ENCODE measurements at regions not wholly inside any gene's neighbourhood (a gene's known extent, or its start where the extent isn't known, plus 50 kb on each side); places are given as distances from the start of the nearest gene placed in this dataset.
"Not testable (repeated sequence)": the region's sequence is repeated elsewhere in the genome, so short reads cannot be mapped to it uniquely, and the experiment has no call there.

DNA sequence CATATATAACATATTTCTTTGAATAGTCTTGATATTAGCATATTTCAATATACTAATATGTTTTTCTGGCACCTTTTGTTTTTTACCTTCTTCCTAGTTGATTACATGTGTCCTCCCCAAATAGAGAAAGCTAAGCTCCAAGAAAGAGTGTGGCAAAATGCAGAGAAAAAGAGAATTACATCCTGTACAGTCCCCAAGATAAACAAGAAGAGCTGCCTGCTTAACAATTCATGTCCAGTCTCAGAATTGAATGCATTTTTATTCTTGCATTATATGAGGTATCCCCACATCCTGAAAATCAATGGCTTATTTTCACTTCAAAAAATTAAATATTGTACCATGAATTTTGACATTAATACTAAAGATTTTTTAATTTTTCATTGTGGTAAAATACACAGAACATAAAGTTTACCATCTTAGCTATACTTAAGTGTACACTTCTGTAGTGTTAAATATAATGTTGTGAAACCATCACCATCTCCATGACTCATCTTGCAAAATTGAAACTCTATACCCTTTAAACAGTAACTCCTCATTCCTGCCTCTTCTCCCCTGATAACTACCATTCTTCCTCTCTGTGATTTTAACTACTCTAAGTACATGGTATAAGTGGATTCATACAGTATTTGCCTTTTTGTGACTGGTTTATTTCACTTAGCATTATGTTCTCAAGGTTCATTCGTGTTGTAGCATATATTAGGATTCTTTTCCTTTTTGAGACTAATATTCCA, 490.3 kb downstream of the COL12A1 start:
- peak; percentile 44 for DNase-seq (ENCODE audit: low read depth)

GRCh38 chr6:74713941-74714340, 491.9 kb downstream of the COL12A1 start:
- DNase-seq (ENCODE audit: low read depth) = no peak

DNA sequence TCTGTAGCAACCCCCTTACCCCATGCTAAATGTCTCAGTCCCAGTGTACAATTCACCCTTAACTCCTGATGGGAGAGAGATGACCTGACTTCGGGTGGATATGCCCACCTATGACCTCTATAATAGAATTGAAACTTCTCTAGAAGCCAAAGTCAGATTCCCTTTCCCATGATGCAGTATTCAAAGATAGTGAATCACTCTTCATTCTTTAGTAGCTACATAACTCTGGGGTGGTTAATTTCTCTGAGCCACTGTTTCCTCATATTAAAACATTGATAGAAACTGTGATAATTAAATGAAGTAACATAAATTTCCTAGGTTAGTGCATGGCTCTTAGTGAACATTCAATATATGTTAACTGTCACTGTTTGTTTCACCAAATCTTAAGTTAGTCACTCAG, 500.4 kb downstream of the COL12A1 start:
- no peak for DNase-seq (ENCODE audit: low read depth)

GRCh38 chr6:74704540-74704939, 501.3 kb downstream of the COL12A1 start:
- not testable (repeated sequence) for DNase-seq (ENCODE audit: low read depth)

DNA sequence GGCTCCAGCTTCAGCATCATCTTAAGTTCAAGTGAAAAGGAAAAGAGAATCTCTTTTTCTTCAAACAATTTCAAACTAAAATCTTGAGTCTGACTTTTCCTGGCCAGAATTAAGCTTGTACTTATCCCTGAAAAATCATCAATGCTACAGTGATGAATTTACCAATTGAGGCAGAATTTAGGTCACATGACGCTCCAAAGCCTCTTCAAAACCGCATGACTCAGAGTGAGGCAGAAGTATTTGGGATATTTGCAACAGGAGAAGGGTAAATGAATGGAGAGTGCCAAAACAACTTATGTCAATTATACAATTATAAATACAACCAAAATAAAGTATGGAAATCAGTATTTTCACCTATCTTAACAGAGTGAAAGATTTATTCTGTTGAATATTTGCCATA, 515.5 kb downstream of the COL12A1 start:
- no peak for DNase-seq (ENCODE audit: low read depth)

GRCh38 chr6:74689601-74690000, 516.3 kb downstream of the COL12A1 start:
- no peak for DNase-seq (ENCODE audit: low read depth)

DNA sequence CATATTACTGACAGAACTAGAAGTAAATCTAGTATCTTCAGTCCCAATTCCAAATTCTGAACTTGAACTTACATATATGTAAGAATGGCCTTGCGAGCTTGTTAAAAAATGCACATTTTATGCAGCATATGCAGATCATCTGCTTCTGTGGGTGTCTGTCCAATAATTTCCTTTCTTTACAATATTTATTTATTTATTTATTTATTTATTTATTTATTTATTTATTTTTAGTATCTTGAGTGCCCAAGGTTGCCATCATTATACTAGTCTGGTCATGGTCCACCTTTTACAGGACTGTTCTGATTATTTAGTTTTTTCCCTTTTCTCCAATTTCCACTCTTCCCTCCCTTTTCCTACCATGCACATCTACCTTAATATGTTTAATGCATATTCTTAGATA, 528.4 kb downstream of the COL12A1 start:
- DNase-seq (ENCODE audit: low read depth) = no peak

GRCh38 chr6:74676906-74677305, 528.9 kb downstream of the COL12A1 start:
- no peak for DNase-seq (ENCODE audit: low read depth)

DNA sequence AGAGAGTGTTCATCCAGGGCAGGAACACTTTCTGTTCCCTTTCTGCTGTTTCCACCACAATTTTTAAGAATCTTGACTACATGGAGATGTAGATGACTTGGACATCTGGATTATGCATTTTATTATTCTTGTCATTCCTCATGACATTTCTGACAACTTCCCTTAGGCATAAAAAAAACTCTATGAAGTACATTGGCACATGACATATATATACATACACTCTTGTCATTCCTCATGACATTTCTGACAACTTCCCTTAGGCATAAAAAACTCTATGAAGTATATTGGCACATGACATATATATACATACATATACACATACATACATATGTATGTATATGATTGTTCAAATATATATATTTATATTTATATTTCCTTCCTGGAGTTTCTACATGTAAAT, 531.5 kb downstream of the COL12A1 start:
- no peak for DNase-seq (ENCODE audit: low read depth)

DNA sequence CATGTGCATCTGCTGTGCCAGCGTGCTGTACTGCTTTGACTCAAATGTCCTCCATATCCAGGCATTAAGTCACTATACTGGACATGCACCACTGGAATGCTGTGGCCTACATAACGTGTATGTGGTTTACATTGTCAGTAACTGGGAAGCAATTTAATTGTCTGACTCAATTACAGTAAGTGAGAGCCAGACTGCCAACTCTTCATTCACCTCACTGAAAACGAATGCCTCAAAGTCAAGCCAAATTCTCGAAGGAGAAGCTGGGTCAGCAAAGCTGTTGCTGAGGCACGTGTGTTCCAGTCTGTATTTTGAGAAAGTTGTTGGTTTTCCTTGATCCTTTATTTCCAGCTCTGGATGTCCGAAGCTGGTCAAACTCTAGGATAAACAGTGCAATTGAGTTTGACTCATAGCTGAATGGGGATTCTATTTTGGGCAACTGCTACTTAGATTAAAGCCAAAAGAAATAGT, 534.3 kb downstream of the COL12A1 start:
- peak; percentile 88 for DNase-seq (ENCODE audit: low read depth)

DNA sequence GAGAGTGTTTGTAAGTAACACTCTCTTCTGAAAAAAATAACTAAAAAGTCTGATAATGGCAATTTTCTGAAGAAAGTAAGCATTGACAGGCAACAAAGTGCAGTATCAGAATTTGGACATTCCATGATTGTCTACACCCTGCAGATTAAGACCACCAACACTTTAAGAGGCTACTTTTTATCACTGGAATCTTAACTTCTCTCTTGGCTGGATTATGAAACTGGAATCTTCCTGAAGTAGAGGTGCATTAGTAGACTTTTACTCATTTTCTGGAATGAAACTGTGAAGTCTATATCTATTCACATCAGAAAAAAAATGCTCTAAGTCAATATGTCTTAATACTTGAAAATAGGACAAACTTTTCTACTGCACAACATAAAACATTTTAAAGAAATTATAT, 547.5 kb downstream of the COL12A1 start:
- no peak for DNase-seq (ENCODE audit: low read depth)

- DNase-seq (ENCODE audit: low read depth) = no peak
Observed at GRCh38 chr6:74657931-74658330, 547.9 kb downstream of the COL12A1 start.

DNA sequence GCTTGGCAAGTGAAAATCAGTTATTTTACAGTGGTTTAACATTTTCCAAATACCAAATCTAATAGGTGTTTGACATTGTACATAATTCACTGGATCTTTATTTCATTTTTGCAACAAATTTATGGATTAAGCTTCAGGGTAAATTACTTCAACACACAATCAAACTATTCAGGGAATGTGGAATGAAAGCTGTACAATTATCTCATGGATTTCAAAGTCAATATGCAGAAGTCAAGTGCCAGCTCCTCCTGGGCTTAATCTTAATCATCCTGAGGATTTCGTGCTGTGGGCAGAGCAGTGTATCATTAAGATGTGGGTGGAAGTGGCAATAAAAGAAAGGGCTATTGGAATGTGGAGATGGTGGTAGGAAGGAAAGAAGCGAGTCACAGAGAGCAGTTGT, 548.8 kb downstream of the COL12A1 start:
- no peak for DNase-seq (ENCODE audit: low read depth)

DNA sequence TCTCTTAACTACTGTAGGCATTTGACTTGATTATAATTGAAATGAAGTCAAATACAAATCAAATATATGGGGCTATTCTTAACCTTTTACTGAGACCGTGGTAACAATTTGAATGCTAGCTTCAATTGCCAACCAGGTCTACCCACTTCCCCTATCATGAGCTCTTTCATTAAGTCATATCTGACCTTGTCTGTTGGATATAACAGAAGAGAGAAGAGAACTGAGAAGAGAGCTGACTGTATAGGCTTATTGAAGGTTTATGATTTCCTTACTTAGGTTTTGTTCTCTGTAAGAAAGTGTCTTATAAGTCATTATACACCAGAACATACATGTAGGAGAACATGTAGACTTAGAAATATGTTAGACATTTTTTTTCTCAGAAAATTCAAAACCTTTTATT, 549.4 kb downstream of the COL12A1 start:
- DNase-seq (ENCODE audit: low read depth) = no peak

DNA sequence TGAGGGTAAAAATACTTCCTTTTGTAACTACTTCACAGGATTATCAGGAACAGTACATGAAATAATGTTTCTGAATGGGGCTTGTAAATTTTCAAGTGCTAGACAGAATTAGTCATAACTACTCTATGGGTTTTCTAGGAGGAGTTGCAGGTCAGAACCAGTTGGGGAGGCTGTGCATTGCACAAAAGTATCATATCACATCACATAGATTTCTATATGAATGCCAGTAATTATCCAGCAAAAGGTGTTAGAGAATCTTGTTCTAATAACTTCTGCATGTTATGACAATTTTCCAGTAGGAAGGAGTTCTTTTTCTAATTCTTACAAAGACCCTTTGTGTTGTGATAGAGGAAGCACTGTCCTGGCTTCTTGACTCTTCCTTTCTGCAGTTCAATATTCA, 551.6 kb downstream of the COL12A1 start:
- DNase-seq (ENCODE audit: low read depth) = no peak

DNA sequence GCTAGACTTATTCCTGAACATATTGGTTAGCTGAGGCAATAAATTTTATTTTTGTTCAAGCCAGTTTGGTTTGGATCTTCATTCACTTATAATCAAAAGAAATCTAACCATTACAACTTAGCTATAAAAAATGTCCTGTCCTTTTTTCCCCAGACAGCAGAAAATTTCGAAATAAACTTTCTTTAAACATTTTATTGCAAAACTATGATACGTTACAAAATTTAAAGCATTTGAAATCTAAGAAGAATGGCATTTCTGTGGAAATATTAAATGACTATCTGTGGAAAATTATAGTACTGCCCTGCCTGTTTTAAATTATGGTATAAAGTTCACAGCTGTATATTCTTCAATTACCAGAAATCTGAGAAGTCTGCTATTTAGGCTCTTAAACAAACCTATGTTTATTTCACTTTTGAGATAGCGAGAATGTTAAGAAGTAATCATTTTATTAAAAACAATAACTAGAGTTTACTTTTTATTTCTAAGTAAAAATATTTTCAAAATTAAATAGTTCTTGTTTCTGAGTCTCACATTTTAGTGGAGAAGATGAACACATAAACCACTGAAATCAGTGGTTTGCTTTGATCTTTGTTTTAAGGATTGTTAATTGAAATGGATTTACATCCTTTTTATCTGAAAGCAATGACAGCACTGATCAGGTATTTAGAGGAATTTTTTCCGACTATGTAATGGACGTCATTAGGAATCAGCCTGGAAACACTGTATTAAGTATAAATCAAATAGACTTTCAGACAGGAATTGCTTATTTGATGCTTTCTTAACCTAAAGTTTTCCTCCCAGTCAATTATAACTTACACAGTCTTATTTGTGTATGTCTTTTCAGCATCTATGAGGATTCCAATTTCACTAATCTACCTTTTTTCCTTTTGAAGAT, 553.7 kb downstream of the COL12A1 start:
- no peak for DNase-seq (ENCODE audit: low read depth)

DNA sequence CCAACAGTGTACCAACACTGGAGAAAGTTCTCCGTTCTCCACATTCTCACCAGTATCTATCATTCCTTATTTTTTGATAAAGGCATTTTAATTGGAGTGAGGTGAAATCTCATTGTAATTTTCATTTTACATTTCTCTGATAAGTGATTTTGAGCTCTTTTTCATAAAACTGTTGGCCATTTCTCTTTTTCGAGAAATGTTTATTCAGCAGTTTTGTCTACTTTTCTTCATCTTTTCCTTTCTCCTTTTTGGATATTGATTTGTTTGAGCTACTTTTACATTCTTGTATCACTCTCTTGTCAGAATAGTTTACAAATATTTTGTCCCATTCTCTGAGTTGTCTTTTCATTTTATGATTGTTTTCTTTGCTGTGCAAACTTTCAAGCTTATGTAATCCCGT, 555.2 kb downstream of the COL12A1 start:
- no peak for DNase-seq (ENCODE audit: low read depth)

DNA sequence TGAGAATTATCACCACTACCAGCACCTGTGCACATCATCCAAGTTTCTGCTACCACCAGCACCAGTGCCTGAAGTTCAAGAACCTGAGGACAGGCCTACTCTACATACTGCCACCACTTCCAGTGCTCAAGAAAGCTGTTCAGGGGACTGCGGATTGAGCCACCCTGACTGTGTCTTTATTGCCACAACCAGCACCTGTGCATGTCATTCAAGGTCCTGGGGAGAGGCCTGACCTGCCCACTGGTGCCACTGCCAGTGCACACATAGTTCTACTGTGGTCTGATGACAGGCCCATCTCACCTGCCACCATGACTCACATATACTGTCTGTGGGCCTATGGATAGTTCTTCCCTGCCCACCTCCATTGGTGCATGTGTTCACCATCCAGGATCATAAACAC, 559.4 kb downstream of the COL12A1 start:
- no peak for DNase-seq (ENCODE audit: low read depth)

DNA sequence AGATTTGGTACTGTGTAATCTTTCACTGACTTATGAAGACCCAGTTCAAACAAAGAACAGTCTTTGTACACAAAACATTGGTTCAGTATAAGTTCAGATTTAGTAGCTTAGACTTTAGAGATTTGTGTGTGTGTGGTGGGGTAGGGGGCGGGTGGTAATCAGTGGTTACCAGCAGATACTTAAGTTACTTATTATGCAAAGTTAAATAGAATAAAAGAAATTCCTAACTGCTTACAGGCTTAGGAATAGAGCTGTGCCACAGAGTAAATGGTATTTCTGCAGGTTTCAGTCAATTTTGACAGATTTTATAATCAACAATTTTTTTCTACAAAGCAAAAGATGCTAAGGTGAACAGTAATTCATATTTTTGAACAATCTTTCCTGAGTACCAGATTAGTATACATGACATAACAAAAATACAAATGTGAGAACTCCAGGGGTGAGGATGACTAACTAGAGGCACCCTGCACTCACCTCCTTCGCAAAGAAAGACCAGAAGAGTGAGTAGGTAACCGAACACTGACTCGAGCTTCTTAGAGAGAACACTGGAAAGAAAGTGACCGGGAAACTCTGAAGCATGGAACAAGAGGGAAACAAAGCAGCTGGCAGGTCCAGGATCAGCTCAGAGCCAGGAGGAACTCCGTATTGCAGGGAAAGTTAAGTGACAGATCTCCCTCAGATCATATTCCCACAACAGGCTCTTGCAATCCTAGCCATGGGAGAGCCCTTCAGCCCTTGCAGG, 560.6 kb downstream of the COL12A1 start:
- DNase-seq (ENCODE audit: low read depth) = no peak

DNA sequence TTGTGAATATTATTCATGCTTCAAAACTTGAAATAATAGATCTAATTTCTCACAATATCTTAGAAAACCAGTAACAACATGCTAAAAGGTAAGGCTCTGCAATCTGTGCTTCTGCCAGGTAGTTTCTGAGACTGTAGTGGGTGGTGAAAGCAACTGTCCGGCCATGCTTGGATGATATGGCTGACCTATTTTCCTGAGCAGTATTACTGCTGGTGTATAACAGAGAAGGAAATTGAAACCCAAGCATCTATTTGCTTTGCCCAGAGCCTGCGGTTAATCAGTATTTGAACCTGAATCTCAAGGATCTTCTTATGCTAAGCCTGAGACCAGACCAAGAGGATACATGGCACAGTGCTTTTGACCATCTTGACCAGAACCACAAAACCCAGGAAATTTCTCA, 563.8 kb downstream of the COL12A1 start:
- no peak for DNase-seq (ENCODE audit: low read depth)

DNA sequence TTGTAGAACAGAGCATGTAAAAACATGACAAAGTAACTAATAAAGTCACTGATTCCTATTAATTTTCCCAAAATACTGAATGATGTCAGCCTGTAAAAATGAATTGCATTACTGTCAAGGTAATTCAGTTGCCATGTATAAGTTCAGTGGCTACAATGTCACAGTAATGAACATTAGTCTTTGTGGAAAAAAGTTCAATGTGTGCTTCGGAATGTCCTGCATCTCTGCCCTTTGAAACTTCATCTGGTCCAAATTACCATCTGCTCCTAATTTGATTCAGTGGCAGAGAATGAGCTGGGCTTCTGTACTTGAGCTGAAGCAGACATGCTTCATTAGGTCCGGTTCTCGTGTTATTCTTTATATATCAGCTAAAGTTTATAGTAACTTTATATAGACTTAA, 567.4 kb downstream of the COL12A1 start:
- DNase-seq (ENCODE audit: low read depth) = no peak

DNA sequence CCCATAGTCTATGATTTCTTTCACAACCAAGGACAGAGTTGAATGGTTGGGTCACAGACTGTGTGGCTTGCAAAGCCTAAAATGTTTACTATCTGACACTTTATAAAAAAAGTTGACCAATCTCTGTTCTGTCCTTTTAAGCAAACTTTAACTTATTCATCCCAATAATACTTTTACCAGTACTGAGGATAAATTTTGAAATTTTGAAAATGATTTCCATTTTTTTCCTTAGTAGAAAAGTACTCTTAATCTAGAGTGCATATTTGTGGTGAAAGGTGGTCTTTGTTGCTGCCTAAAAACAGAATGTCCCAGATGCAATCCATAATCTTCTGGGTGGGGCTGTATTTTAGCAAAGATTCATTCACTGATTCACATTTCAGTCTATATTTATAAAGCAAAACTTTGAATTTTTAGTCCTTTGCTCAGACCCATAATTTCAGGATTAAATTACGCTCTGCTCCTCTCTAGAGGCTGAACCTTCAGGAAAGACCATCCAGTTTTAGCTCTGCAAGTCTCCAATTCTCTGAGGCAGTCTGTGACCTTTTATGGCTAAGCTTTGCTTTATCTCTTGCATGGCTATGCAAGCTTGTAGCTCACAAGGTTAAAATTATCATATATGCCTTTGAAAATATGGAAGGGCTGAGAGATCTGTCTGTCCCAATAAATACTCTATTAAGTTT, 573.5 kb downstream of the COL12A1 start:
- DNase-seq (ENCODE audit: low read depth) = no peak

Measured in HS-5 (cell line).